ENCODE measurements at regions not wholly inside any gene's neighbourhood (a gene's known extent, or its start where the extent isn't known, plus 50 kb on each side); places are given as distances from the start of the nearest gene placed in this dataset.

GRCh38 chr17:77307479-77308198 is 166.9 kb downstream of the SEC14L1 start:
- DNase-seq (ENCODE audit: low spot score): no peak

GRCh38 chr17:77308861-77309726 is 168.3 kb downstream of the SEC14L1 start:
- peak; percentile 52 for DNase-seq (ENCODE audit: low spot score)

GRCh38 chr17:77310336-77310735 is 169.6 kb downstream of the SEC14L1 start:
- no peak for DNase-seq (ENCODE audit: low spot score)

GRCh38 chr17:77311371-77311981 is 170.7 kb downstream of the SEC14L1 start:
- no peak for DNase-seq (ENCODE audit: low spot score)

- DNase-seq (ENCODE audit: low spot score): no peak
These were observed 171.4 kb downstream of the SEC14L1 start for GRCh38 chr17:77312061-77312701.

GRCh38 chr17:77312786-77313599 is 172.2 kb downstream of the SEC14L1 start:
- no peak for DNase-seq (ENCODE audit: low spot score)

- no peak for DNase-seq (ENCODE audit: low spot score)
These were observed 173.1 kb downstream of the SEC14L1 start for GRCh38 chr17:77313831-77314230.

GRCh38 chr17:77314601-77315000 is 173.8 kb downstream of the SEC14L1 start:
- DNase-seq (ENCODE audit: low spot score): no peak

- DNase-seq (ENCODE audit: low spot score): no peak
These were observed 174.2 kb downstream of the SEC14L1 start for GRCh38 chr17:77315010-77315409.

GRCh38 chr17:77315551-77316190 is 174.9 kb downstream of the SEC14L1 start:
- no peak for DNase-seq (ENCODE audit: low spot score)

GRCh38 chr17:77316191-77316641 is 175.4 kb downstream of the SEC14L1 start:
- no peak for DNase-seq (ENCODE audit: low spot score)

- no peak for DNase-seq (ENCODE audit: low spot score)
These were observed 175.9 kb downstream of the SEC14L1 start for GRCh38 chr17:77316651-77317050.

GRCh38 chr17:77317091-77317750 is 176.5 kb downstream of the SEC14L1 start:
- DNase-seq (ENCODE audit: low spot score): no peak

GRCh38 chr17:77318021-77318420 is 177.3 kb downstream of the SEC14L1 start:
- no peak for DNase-seq (ENCODE audit: low spot score)

GRCh38 chr17:77318491-77319210 is 177.9 kb downstream of the SEC14L1 start:
- DNase-seq (ENCODE audit: low spot score): no peak

- DNase-seq (ENCODE audit: low spot score): peak; percentile 79
These were observed 178.7 kb downstream of the SEC14L1 start for GRCh38 chr17:77319211-77320043.

GRCh38 chr17:77320044-77320440 is 179.3 kb downstream of the SEC14L1 start:
- no peak for DNase-seq (ENCODE audit: low spot score)

GRCh38 chr17:77320485-77321256 is 179.9 kb downstream of the SEC14L1 start:
- no peak for DNase-seq (ENCODE audit: low spot score)

Data from SW480 (cell line).